ENCODE measurements at regions not wholly inside any gene's neighbourhood (a gene's known extent, or its start where the extent isn't known, plus 50 kb on each side); places are given as distances from the start of the nearest gene placed in this dataset.

DNA sequence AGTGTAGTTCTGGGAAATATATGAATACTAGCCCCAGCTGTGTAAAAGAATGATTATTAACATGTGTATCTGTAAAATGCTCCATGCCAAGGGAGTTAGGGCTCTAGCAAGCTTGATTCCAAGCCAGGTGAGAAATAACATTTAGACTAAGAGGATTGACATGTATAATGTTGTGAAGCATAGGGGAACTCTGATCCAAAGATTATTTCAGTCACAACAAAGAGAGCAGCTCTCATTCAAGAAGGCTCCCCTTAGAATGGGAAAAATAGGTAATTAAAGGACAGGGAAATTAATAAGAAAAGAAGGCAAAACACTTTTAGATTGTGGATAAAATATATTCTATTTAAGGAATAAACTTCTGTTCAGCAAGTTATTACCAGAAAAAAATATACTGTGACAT, 347.3 kb upstream of the CDH7 start:
- DNase-seq: no peak

DNA sequence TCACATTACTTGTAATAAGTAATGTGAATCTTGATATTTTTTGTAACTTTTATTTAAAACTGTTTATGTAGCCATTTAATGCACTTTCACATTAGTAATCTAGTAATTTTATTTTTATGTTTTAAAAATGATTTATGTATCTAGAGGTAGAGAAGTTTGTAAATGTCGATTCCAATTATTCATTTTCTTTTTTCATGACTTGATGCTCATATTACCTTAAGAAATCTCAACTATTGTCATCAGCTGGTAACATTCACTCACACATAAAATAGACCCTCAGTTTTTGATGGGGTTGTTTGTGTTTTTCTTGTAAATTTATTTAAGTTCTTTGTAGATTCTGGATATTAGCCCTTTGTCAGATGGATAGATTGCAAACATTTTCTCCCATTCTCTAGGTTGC, 351.7 kb upstream of the CDH7 start:
- DNase-seq: no peak

DNA sequence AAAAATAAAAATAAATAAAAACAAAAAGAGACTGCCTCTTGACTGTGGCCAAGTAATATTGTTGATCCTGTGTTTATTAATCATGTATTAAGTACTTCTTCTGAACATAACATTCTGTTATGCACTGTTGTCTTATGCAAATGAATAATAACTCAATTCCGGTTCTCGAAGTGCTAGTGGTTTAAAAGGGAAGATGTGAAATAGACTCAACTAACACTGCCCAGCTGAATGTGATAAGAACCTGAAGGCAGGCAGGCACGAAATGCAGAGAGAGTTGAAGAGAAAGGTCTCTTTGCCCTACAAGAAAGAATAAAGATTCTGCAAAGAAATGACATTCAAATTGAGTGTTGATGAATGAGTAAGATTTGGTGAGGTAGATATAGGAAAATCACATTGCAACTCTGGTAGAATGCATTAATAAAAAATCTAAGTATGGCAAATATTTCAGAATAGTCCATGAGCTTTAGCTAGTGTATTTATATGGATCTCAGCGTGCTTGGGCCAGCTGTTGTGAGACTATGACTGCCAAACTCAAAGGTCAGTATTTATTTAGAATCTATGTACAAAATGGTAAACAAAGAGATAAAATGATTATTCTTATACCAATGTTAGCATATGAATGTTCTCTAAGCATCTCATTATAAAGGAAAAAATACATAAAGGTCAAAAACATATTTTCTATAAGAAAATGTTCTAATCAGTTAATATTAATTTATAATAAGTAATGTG, 352.3 kb upstream of the CDH7 start:
- DNase-seq: no peak

DNA sequence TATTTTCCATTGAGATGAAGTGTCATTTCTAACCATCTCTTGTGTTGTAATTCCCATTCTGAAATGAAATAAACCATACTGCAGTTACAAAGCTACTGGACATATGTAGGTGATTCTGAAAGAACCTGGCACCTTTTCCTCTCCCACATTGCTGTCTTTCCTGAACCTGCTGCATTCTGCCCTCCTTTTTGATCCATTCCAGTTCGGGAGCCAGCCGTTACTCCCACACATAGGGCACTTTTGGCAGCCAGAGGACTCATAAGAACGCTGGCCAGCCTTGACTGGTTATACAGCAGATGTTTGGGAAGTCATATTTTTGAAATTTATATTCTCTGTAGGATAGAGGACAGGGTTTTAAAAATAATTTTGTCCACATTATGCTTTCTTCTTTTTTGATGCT, 369.8 kb upstream of the CDH7 start:
- no peak for DNase-seq

DNA sequence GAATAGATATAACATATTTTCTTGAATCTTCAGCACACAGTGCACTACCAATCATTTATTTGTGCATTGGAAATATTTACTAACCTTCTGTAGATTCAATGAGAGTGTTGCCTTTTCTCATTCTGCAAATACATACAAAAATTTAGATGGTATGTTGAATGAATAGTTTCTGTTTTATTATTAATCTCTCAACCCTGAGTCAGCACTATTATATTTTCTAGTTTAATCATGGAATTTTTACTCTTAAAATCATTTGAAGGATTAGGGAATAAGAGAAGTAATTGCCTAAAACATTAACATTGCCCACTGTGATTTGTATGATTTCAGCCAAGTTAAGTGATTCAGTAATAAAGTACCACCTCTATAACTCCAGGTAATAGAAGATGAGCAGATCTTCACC, 370.2 kb upstream of the CDH7 start:
- DNase-seq: no peak

DNA sequence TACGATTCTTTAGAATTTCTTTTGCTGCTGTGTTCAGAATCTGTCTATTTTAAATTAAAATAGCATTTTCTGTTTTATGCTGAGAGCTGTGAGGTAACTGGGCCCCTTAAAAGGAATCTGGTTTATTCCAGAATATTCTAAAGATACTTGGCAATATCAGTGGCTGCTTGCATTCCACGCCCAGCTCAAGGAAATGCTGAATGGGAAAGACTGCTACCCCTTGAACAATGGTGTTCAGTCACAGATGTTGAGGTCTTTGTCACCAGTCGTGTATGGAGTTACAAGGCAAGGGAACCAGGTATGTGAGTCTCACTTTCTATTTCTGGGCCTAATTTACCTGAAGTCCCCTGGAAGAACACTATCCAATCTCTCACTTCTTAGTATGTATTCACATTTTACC, 377.9 kb upstream of the CDH7 start:
- no peak for DNase-seq

DNA sequence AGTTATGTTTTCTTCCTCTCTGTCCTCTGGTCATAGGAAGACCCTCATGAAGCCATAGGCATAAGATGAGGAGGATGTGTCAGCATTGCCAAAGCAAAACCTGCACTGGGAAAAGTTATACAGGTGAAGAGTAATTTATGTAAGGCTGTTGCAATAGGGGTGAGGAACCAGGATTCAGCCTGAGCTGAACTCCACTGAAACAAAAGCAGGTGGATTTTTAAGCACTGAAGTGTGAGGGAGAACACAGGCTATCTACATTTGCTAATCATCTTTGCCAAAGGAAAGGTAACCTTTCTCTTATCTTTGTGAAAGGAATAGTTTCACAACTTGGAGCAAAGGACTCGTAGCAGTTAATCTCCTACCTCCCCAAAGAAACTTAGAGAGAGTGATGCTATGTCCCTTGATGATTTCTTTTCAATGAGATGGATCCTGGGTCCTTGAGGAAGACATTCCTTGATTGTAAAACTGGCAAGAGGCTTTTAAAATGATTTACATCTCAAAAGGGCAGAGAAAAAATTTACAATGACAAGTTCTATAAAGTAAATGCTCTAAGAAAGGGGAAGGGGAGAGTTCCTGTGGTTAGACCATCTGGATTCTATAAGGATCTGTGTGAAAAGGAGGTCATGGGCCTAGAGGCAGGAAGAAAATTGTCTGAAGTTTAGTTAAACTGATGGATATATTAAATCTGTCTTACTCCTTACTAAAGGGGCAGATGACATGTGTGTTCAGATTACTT, 385.4 kb upstream of the CDH7 start:
- DNase-seq: no peak

DNA sequence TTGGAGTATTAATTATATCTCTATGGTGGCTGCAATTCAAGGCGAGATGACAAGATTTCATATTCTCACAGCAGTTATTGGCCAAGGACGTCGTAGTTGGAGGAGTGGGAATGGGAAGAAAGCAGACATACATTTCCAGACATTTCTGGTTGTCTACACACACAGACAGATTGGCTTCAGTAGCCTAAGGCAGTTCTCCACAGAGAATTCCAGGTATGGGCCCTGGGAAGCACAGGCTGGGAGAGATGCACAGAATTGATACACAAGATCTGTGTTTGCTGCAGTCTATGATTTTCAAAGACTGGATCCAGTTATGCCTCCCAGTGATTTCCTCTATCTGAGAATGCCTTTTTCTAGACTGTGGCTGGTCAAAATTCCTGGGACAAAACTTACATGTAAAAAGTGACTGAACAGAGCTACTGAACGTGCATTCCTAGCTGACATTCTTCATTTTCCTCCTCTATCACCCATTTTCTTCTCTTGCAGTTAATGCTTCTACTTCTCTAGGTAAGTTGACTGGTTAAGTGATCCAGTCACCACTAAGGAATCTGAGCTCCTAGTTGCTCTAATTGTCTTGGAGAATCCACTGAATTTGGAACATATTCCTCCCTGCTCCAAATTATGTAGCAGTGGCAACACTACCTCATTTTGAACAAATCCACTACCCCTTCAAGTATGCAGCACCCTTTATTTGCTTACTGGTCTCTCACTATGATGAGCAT, 386.7 kb upstream of the CDH7 start:
- DNase-seq: no peak

DNA sequence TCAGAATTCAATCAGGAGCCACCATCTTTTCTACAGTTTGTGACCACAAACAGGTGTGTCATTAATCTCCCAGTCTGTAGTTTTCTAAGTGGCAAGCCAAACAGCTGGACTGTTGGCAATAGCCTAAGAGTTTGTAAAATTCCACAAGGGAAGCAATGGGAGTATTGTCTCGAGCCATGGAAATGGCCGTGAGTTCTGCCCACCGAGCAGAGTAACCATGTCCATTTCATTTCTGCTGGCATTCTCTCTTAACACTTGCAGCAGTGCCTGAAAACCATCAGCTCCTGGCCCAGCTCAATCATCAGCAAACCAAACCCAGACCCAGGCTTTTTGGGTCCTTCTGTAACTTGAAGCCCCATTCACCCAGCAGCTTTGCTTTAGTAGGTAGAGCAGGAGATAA, 387.8 kb upstream of the CDH7 start:
- no peak for DNase-seq

DNA sequence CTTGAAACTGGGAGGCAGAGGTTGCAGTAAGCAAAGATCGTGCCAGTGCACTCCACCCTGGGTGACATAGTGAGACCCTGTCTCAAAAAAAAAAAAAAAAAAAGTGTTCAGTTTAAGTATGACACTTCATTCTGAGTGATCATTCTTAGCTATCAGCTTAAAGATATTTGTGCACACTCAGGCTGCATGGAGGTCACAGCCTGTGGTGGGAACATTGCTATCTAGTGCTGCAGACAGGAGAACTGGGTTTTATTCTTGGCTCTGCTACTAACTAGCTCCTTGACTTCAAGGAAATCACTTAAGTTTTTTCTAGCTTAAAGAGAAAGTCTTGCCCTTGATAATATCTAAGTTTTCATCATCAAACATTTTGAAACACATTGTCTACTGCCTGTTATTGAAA, 391.3 kb upstream of the CDH7 start:
- DNase-seq: no peak

DNA sequence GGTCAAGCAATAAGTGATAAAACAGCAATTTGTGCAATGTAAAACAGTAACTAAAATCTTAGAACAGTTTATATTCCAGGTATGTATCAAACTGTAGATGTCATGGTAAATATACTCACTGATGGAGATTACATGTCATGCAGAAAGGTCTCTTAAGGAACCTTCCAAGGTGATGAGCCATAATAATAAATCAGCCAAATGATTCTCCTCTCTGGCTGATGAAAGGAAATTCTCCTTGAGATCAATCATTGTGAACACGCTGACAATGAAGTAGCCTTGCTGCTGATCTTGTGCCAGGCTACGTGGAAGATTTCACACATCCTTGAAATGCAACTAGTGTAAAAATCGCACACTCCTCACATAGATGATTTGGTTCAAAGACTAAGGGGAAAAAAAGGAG, 392.5 kb upstream of the CDH7 start:
- no peak for DNase-seq

DNA sequence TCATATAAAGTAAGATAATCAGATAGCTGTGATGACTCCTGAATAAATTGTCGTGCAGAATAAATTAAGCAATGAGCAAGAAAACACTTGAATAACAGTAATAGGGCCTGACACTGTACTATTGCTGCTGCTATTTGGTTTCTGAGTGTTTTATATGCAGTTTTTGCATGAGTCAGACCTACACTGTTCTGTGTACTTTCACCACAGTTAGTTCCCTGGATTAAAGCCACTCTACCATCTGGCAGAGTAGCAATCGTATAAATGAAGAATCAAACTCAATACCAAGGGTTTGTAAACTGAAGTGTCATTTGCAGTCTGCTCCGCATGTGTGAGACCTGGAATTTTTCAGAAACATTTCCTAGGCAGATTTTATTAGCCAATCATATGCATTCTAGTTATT, 398.6 kb upstream of the CDH7 start:
- no peak for DNase-seq

DNA sequence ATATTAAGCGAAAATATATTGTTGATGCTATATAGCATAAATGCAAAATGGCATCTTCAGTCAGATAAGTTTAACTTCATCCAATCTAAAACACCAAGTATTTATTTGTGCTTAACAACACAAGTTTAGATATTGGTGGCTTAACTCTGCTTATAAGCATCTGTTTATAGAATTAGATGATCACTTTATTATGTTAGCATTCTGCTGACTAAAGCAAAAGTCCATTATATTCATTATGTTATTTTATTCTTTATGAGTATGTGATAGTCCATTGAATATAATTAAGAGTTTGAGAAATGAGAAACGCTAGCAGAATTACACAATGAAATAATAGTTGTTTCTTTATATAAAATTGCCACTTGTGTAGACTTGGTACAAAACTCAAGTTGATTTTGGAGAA, 401.2 kb upstream of the CDH7 start:
- DNase-seq: no peak

DNA sequence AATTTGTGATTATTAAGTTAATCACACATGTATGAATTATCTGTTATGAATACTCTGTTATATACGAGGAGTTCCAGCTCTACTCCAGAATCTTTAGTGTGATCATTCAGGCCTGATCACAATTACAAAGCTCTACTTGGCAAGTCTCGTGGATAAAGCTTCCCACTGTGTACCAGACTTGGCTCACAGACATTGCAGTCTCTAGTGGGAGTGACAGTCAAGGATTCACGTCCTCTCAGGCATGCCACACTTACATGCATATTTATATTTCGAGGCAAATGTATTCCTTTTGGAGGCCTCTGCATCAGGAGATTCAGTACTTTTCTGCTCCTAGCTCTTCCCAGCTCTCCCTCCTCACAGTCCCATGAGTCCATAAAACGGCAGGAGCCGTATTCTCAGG, 403.4 kb upstream of the CDH7 start:
- no peak for DNase-seq

DNA sequence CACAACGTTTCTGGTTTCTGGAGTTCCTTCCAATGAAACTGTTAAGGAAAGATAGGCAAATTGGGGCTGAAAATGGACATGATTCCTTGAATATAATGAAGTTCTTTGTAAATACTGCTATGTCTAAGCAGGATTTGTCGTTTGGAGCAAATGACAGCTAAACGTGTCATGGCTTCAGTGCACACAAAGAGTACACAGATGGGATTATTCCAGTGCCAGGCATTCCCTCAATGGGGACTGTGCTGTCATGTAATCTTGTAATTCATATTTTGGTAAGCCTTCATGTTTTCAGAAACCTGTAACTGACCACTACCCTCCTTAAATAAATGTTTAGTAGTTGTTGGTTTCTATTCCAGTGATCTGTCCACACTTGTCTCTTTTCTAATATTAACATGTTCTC, 404.7 kb upstream of the CDH7 start:
- no peak for DNase-seq

DNA sequence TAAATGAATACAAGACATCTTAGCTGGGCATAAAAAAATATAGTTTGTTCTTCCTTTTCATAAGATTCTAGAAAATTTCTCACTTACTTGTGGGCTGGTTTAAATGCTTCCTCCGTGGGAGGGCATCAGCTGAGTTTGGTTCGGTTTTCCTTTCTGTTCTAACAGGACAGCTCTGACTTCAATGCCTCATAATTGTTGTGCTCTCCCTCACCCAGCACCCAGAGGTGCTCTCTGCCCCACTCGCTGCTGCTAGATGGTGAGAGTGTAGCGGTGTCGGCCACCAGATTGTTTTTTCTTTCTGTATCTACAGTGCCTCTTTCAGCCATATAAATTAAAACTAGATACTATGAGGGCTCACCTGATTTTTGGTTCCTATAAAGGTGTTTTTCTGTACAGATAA, 407.2 kb upstream of the CDH7 start:
- DNase-seq: no peak

DNA sequence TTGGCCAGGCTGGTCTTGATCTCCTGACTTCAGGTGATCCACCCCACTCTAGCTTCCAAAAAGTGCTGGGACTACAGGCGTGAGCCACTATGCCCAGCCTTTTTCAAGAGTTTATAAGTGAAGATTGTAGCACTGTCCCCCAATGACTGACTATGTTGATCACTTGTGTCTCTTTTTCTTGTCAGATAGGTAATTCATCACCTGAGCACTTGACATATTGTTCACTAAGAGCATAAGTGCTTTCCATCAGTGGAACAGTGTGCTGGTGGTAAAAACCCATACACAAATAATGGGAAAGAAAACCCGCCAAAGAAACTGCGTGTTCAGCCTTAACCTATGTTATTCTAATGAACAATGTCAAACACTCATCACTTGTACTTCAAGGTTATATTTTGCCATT, 414.4 kb upstream of the CDH7 start:
- DNase-seq: no peak

DNA sequence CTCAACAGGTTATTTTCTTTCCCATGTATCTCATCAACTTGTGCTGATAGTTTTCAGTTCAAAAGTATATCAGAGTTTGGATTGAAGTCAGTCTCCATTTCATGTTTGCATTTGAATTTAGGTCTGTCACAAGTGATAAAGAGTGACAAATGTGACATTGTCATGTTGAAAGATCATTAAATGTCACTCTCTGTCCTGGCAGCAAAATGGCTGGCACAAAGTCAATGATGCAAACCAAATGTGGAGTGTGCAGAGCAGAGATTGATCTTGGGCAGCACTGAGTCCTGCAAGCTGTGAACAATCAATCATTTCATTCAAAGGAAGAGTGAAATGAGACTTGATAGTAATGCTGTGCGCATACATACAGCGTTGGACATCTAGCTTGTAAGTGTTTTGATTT, 421.8 kb upstream of the CDH7 start:
- DNase-seq: no peak

DNA sequence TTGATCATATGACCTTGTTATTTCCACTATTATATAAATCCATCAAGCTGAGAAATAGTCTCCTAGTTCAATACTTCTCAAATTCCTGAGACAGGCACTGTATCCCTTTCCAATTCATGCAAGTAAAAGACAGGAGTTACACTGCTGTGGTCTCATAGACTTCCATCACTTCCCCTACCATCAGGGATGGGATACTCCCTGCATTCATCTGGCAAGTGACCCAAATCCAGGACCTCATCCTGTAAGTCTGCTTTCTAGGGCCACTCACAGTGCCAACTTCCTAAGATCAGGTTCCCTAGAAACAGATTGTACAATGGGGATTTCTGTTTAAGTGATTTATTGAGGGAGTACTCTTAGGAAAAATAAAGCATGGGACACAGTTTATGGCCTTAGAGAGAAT, 424.0 kb upstream of the CDH7 start:
- DNase-seq: no peak

DNA sequence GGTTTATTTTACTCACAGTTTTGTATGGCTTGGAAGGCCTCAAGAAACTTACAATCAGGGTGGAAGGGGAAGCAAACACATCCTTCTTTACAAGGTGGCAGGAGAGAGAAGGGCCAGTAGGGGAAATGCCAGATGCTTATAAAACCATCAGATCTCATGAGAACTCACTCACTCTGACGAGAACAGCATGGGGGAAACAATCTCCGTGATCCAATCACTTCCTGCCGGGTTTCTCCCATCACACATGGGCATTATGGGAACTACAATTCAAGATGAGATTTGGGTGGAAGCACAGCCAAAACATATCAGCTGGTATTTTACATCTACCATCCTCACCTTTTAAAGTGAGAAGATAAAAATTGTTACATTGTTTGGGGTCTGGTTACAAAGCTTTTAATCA, 427.9 kb upstream of the CDH7 start:
- DNase-seq: no peak

DNA sequence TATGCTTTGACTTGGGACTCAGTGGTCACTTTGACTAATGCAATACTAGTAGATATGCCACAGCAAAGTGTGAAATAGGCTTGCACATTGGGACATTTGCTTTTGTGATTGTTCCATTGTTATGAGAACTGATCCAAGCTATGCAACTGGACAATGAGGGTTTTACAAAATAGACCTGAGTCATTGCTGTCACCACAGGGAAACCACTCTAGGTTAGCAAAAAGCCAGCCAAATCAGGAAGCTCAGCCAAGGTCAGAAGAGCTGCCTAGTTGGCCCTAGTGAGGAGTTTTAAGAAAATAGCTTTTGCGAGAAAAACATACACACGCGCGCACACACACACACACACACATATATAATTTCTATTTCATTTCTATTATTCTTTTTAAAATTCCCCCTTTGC, 452.4 kb upstream of the CDH7 start:
- DNase-seq: no peak

DNA sequence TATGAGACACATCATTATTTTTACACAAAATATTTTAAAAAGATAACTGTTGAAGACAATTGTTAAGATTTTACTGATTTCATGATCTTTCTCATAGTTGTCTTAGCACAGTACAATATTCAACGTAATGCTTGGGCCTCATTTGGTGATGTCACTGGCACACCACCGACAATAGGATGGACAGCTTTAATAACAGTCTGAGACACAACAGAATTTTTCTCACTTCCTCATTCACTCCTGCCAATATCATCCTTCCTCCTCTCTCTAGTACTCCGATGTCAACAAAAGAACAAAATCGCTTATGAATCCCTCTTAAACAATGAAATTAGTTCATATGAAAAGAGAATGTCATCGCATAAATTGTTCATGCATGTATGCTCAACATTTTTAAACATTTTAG, 461.9 kb upstream of the CDH7 start:
- DNase-seq: no peak

DNA sequence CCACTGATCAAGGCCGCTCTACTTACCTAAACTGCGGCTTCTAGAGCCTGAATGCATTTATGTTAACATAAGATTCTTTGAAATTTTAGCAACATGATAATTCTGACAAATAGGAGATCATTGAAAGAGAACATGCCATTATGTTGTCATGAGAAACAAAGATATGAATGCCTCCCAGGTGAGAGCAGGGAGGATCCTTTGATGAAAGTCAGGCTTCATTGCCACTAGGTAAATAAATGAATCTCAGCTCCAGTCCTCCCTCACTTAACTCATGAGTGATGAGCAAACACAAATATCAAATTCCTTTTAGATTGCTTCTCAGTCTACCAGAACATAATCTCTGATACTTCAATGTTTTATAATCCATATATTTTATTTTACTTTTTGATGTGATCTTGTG, 463.2 kb upstream of the CDH7 start:
- DNase-seq: no peak

DNA sequence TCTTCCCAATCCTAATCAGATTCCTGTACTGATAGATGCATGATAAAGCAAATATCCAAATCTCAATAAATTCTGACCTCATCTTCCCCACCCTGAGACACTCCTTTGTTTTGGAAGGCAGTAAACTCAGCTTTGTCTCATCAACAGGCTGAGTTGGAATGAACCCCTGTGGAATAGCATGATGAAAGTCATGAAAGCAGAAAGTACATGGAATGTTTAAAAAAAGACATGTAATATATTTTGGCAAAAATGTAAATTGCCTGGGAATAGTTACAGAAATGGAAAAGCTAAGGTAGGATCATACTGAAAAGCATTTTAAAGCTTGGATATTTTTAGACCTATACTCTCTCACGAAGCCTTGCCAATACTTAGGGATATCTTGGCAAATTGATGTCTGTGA, 468.7 kb upstream of the CDH7 start:
- no peak for DNase-seq

Measured in SIG-M5 (cell line).